Glutamatergic neuron (in vitro differentiated cells): ENCODE measurements at regions not wholly inside any gene's neighbourhood (a gene's known extent, or its start where the extent isn't known, plus 50 kb on each side); places are given as distances from the start of the nearest gene placed in this dataset.

Experiments
- DNase-seq: peaks from one replicate; pipeline ENCODE4 v3.0.0; 2022
- H3K27ac Mint-ChIP-seq: one replicate; pipeline ENCODE4 v1.8.0; 2020; ENCODE audit warnings: mild to moderate bottlenecking, mixed read lengths, inconsistent platforms; ENCODE audit not compliant: unreplicated experiment
- H3K27me3 Mint-ChIP-seq: one replicate; pipeline ENCODE4 v1.8.0; 2020; ENCODE audit warnings: mild to moderate bottlenecking, moderate library complexity, mixed read lengths, inconsistent platforms; ENCODE audit not compliant: unreplicated experiment
- H3K36me3 Mint-ChIP-seq: one replicate; pipeline ENCODE4 v1.8.0; 2020; ENCODE audit warnings: mild to moderate bottlenecking, mixed read lengths, inconsistent platforms; ENCODE audit not compliant: unreplicated experiment
- H3K4me1 Mint-ChIP-seq: one replicate; pipeline ENCODE4 v1.8.0; 2020; ENCODE audit warnings: mild to moderate bottlenecking, low read depth, mixed read lengths, inconsistent platforms; ENCODE audit not compliant: unreplicated experiment
- H3K4me3 Mint-ChIP-seq: one replicate; pipeline ENCODE4 v1.8.0; 2020; ENCODE audit warnings: mild to moderate bottlenecking, mixed read lengths, inconsistent platforms; ENCODE audit not compliant: unreplicated experiment
- H3K9me3 Mint-ChIP-seq: one replicate; pipeline ENCODE4 v1.8.0; 2020; ENCODE audit warnings: mild to moderate bottlenecking, moderate library complexity, mixed read lengths, inconsistent platforms; ENCODE audit not compliant: unreplicated experiment
- TF ChIP-seq, protein P1 (sequence below): fragments of 200-600 bp; sonication (generic); IDR thresholded peaks from one replicate; pipeline ENCODE4 v1.5.0; 2021; ENCODE audit not compliant: partially characterized antibody, unreplicated experiment

DNA sequence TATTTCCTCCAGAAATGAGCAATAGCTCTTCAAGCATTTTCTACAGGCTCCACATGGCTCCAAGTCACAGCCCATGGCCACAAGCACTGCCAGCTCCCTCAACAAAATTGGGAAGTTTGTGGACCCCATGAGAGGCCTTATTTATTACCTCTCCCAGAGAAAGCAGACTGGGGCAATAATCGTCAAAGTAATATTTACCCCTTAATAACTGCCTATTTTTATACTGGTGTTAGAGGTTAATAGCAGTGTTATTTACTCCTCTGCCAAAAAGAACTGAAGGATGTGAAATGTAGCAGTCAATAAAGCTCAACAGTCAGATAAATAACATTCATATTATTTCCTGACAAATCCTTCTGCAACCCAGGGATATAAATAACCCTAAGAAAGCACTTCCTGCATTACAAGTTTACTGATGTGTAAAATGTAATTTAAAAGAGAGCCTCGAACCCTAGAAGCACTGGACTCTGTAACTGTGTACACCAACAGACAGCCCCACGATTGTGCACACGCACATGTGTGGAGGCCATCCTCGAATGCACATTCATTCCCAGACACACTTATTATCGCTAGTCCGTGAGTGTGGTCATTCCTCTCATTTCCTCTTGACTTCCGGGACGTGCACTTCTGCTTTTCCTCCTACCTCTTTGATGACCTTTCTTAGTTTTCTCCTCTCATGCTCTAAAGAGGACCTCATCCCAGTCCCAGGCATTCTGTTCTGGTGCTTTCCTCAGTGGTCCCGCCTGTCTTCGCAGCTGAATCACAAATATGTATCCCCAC lies 157.4 kb downstream of the EVX1 start:
- H3K4me1 Mint-ChIP-seq, result no peaks in the 10 kb centered on the region
- no peak overlapping the region for H3K4me3 Mint-ChIP-seq
- no peak for DNase-seq
- H3K9me3 Mint-ChIP-seq, result peaks cover 3% of the 10 kb centered on the region
- no peak overlapping the region for H3K27ac Mint-ChIP-seq
- no peaks in the 10 kb centered on the region for H3K27me3 Mint-ChIP-seq
- H3K36me3 Mint-ChIP-seq, result no peaks in the 10 kb centered on the region
- TF ChIP-seq, protein P1, sequence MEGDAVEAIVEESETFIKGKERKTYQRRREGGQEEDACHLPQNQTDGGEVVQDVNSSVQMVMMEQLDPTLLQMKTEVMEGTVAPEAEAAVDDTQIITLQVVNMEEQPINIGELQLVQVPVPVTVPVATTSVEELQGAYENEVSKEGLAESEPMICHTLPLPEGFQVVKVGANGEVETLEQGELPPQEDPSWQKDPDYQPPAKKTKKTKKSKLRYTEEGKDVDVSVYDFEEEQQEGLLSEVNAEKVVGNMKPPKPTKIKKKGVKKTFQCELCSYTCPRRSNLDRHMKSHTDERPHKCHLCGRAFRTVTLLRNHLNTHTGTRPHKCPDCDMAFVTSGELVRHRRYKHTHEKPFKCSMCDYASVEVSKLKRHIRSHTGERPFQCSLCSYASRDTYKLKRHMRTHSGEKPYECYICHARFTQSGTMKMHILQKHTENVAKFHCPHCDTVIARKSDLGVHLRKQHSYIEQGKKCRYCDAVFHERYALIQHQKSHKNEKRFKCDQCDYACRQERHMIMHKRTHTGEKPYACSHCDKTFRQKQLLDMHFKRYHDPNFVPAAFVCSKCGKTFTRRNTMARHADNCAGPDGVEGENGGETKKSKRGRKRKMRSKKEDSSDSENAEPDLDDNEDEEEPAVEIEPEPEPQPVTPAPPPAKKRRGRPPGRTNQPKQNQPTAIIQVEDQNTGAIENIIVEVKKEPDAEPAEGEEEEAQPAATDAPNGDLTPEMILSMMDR, result no peak

DNA sequence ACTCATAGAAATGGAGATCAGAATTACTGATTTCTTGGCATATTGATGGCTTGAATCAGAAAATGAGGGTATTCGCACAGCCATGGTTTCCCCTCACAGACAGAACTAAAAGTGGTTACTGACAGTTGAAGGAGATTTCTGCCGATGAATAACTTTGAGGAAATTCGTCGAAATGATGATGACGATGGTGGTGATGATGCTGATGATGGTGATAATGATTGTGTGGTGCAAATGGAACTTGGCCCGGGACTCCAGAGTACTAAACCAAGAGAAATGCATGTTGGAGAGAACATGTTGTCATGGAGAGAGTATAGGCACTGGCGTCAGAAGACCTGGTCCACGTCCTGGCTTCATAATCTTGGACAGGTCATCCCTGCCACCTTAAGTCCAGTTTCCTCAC lies 163.2 kb downstream of the EVX1 start:
- Mint-ChIP-seq H3K4me1 (no peaks in the 10 kb centered on the region), H3K36me3 (no peaks in the 10 kb centered on the region), H3K27ac (no peak overlapping the region), H3K4me3 (no peak overlapping the region), H3K27me3 (peaks cover 3% of the 10 kb centered on the region), H3K9me3 (peaks cover 2% of the 10 kb centered on the region)
- TF ChIP-seq, protein P1, result no peak
- DNase-seq, result no peak

DNA sequence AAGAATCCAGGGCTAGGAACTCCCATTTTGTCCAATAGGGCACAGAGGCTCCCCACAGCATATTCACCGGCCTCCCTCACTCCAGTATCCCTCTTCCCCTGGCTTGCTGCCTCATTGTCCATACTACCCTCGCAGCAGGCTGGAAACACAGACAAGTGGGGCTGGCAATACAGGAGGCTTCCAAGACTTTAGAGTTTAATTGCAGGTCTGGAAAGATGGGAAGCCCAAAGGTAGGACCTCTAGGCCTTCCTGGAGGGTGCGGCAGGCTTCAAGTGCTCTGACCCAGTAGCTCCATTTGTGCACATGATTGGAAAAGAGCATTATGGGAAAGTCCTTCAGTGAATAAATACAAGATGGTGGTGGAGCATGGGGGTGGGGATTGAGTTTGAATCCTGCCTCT lies 166.7 kb downstream of the EVX1 start:
- TF ChIP-seq, protein P1, result no peak
- Mint-ChIP-seq H3K27me3 (peaks cover 8% of the 10 kb centered on the region), H3K9me3 (peaks cover 4% of the 10 kb centered on the region), H3K27ac (no peak overlapping the region), H3K36me3 (no peaks in the 10 kb centered on the region), H3K4me1 (no peaks in the 10 kb centered on the region), H3K4me3 (no peak overlapping the region)
- DNase-seq, result no peak

DNA sequence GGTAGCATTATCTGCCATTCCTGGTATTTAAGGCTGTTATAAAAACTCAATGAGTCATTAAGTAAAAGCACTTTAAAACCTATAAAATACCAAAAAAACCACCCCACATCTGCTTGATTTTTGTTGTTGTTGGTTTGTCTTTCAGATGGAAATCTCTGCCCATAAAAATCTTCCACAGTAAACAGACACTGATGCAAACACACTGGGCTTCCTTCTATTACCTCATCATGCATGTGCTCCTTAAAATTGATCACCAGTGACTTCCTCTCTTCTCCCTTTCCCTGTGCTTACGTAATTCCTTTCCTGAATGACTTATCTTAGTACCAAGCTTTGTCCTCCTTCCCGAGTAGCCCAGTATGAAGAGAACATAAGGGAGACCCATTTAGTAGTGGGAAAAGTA lies 167.2 kb downstream of the EVX1 start:
- H3K4me3 Mint-ChIP-seq, result no peak overlapping the region
- no peaks in the 10 kb centered on the region for H3K36me3 Mint-ChIP-seq
- no peaks in the 10 kb centered on the region for H3K4me1 Mint-ChIP-seq
- H3K27ac Mint-ChIP-seq, result no peak overlapping the region
- TF ChIP-seq, protein P1, result no peak
- peaks cover 8% of the 10 kb centered on the region for H3K27me3 Mint-ChIP-seq
- peaks cover 4% of the 10 kb centered on the region for H3K9me3 Mint-ChIP-seq
- no peak for DNase-seq

DNA sequence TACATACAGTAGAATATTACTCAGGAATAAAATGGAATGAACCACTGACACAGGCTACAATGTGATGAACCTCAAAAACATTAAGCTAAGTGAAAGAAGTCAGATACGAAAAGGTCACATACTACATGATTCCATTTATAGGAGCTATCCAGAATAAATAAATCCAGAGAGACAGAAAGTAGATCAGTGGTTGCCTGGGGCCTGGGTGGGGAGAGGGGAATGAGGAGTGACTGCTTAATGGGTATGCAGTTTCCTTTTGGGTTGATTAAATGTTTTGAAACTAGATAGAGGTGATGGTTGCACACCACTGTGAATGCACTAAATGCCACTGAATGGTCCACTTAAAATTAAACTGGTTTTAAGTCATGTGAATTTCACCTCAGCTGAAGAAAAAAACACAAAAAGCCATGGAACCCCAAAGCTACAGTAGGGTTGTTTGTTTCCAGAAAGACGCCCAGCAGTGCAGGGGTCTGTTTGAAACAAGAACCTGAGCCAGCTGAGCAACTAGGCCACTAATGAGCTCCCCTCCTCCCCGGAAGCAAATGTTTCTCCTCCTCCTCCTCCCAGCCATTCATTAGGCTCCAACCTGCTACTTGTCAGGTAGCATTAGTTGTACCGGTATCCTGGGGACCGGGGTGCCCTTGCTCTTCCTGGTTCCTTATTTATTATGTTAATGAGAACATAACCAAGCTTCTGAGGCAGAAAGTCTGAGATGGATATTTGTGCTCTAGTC lies 168.4 kb downstream of the EVX1 start:
- Mint-ChIP-seq H3K4me1 (no peaks in the 10 kb centered on the region), H3K36me3 (no peaks in the 10 kb centered on the region), H3K4me3 (no peak overlapping the region), H3K27me3 (peaks cover 6% of the 10 kb centered on the region), H3K27ac (no peak overlapping the region), H3K9me3 (peaks cover 2% of the 10 kb centered on the region)
- TF ChIP-seq, protein P1, result no peak
- no peak for DNase-seq
